ENCODE measurements at regions not wholly inside any gene's neighbourhood (a gene's known extent, or its start where the extent isn't known, plus 50 kb on each side); places are given as distances from the start of the nearest gene placed in this dataset.

DNA sequence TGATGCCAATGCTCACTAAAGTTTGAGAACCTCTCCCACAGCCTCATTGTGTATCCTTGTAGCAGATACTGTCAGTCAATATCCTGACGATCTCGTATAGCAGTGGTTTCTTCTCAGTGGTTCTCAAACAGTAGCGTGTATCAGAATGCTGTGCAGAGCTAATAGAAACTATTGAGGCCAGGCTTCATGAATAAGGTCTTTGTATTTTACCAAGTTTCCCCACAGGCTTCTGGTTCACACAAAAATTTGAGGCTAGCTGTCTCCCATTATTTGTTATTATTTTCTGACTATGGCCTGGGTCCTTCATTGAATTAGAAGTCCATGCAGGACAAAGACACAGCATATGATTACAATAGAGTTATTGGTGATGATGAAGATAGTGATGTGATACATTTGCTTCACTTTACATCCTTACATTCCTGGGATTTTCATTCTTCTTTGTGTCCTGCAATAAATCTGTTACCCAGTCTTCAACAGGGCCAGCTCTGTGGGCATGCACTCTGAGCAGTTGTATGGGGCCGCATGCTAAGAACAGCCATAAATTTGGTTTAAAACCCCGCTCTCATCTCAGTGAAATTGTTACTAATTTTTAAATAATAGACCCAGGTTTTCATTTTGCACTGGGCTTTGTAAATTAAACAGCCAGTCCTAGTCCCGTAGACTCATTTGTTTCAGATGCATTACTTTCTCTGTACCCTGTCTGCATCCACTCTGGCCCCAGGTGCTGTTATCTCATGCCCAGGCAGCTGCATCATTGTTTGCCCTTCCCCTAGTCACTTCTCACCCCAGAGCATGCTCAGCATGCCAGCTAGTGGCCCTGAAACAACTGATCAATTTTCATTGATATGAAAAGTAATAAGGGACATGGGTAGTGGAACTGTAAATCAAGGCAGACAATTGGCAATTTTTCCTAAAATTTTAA, 199.9 kb upstream of the PIK3R1 start:
- TF ChIP-seq NFYA (IDR thresholded peaks at IDR 0.05; ENCODE audit: borderline replicate concordance, low read depth, low read length) (no peak), CBFB (IDR thresholded peaks at IDR 0.05; ENCODE audit: low read depth) (no peak), CREB1 (IDR thresholded peaks at IDR 0.05; ENCODE audit: low read depth) (no peak), ATF7 (IDR thresholded peaks at IDR 0.05; ENCODE audit: low read depth) (no peak), RFX5 (IDR thresholded peaks at IDR 0.05; ENCODE audit: low read depth, low read length) (no peak), MEF2B (IDR thresholded peaks at IDR 0.05; ENCODE audit: partially characterized antibody, poor library complexity, severe bottlenecking) (no peak), TCF3 (IDR thresholded peaks at IDR 0.05; ENCODE audit: borderline replicate concordance, insufficient read depth, low read depth, low read length) (no peak), CHD4 (IDR thresholded peaks at IDR 0.05) (no peak)
- Histone ChIP-seq H3K4me2 (ENCODE audit: control insufficient read depth, insufficient read depth) (no peak overlapping the region), H3K9ac (ENCODE audit: control insufficient read depth, insufficient read depth, low read length) (no peak overlapping the region), H3K79me2 (ENCODE audit: control insufficient read depth, insufficient read depth, low read length) (no peaks in the 10 kb centered on the region), H3K4me3 (no peak overlapping the region), H3K9me3 (replicated peaks; ENCODE audit: control insufficient read depth, insufficient read depth, low read length) (no peaks in the 10 kb centered on the region), H3K27me3 (replicated peaks in 1 of 2; ENCODE audit: control insufficient read depth in 2 of 2, insufficient read depth in 2 of 2, low read length in 1 of 2) (no peaks in the 10 kb centered on the region; a peak in 1 of 4 replicates), H3K27ac (ENCODE audit: control insufficient read depth, insufficient read depth) (no peak overlapping the region), H2AFZ (ENCODE audit: control insufficient read depth, low read depth, low read length) (no peak overlapping the region), H3K36me3 (ENCODE audit: control insufficient read depth in 2 of 2, insufficient read depth in 2 of 2, low read length in 1 of 2) (no peaks in the 10 kb centered on the region), H3K4me1 (ENCODE audit: control insufficient read depth, insufficient read depth, low read length) (no peaks in the 10 kb centered on the region), H4K20me1 (ENCODE audit: control insufficient read depth, insufficient read depth) (no peaks in the 10 kb centered on the region)
- CTCF ChIA-PET: interaction anchor here (1.0 kb wide), 1 partner anchor 10 kb away, joined by 3 read pairs; no protein-coding TSS in a partner anchor
- BruUV-seq (replicated peaks): no TSS peak
- DNase-seq (ENCODE audit: low read depth, low spot score) (no peak), ATAC-seq (no peak), FAIRE-seq (no peak)
- RAD21 ChIA-PET (ENCODE audit: unreplicated experiment): no interaction called here
- in situ Hi-C loops (cut with MboI): no loop called here
- 33% methylated on average over 6 of the region's 6 CpGs for WGBS (ENCODE audit: insufficient coverage, insufficient replicate concordance, low lambda C conversion rate, missing lambda C conversion rate)
- SMC1A ChIA-PET (ENCODE audit: uncharacterized antibody, unreplicated experiment): interaction anchor here (0.9 kb wide), 1 partner anchor 44 kb away, joined by 3 read pairs; no protein-coding TSS in a partner anchor
- intact Hi-C loops (cut with micrococcal nuclease; ENCODE audit: unreplicated experiment): no loop called here
- POLR2A ChIA-PET: no interaction called here
